GM23248 (cell line): ENCODE measurements at regions not wholly inside any gene's neighbourhood (a gene's known extent, or its start where the extent isn't known, plus 50 kb on each side); places are given as distances from the start of the nearest gene placed in this dataset.

ENCODE experiments used
- DNase-seq: peaks from one replicate; pipeline ENCODE4 v3.0.0-alpha.2; 2015
- H2AFZ ChIP-seq: fragments of 200-600 bp; sonication (generic); 2 replicates; pipeline ENCODE4 v1.6.1; 2016; ENCODE audit warnings: antibody characterized with exemption
- H3F3A ChIP-seq: fragments of 200-600 bp; sonication (generic); 2 replicates; pipeline ENCODE4 v1.6.1; 2016; ENCODE audit warnings: mild to moderate bottlenecking, antibody characterized with exemption, mixed run types; ENCODE audit not compliant: insufficient read depth
- H3K27ac ChIP-seq: fragments of 200-600 bp; sonication (generic); 2 replicates; pipeline ENCODE4 v1.5.1; 2016; ENCODE audit warnings: mild to moderate bottlenecking
- H3K27me3 ChIP-seq: fragments of 200-600 bp; sonication (generic); replicated peaks from 2 replicates; pipeline ENCODE4 v1.6.1; 2016; ENCODE audit warnings: mild to moderate bottlenecking; ENCODE audit not compliant: insufficient read depth
- H3K36me3 ChIP-seq: fragments of 200-600 bp; sonication (generic); 2 replicates; pipeline ENCODE4 v1.6.1; 2016; ENCODE audit warnings: low read depth, mild to moderate bottlenecking
- H3K4me1 ChIP-seq: fragments of 200-600 bp; sonication (generic); 2 replicates; pipeline ENCODE4 v1.6.1; 2016; ENCODE audit warnings: mild to moderate bottlenecking; ENCODE audit not compliant: insufficient read depth
- H3K4me2 ChIP-seq: fragments of 200-600 bp; sonication (generic); one replicate; pipeline ENCODE4 v1.6.1; 2016; ENCODE audit warnings: mild to moderate bottlenecking; ENCODE audit not compliant: unreplicated experiment
- H3K4me3 ChIP-seq: fragments of 200-600 bp; sonication (generic); 2 replicates; pipeline ENCODE4 v1.5.1; 2016; ENCODE audit warnings: mild to moderate bottlenecking
- H3K79me2 ChIP-seq: fragments of 200-600 bp; sonication (generic); 2 replicates; pipeline ENCODE4 v1.6.1; 2016; ENCODE audit warnings: mild to moderate bottlenecking; ENCODE audit not compliant: insufficient read depth
- H3K9ac ChIP-seq: fragments of 200-600 bp; sonication (generic); 2 replicates; pipeline ENCODE4 v1.6.1; 2016; ENCODE audit warnings: mild to moderate bottlenecking
- H3K9me2 ChIP-seq: fragments of 200-600 bp; sonication (generic); 2 replicates; pipeline ENCODE4 v1.6.1; 2016; ENCODE audit warnings: mixed run types, mild to moderate bottlenecking, moderate library complexity; ENCODE audit not compliant: insufficient read depth
- H3K9me3 ChIP-seq: fragments of 200-600 bp; sonication (generic); one replicate; pipeline ENCODE4 v1.6.1; 2017; ENCODE audit warnings: low read depth
- H4K20me1 ChIP-seq: fragments of 200-600 bp; sonication (generic); 2 replicates; pipeline ENCODE4 v1.6.0; 2016; ENCODE audit not compliant: insufficient read depth
- EZH2 ChIP-seq: fragments of 200-600 bp; sonication (generic); IDR thresholded peaks from 2 replicates; pipeline ENCODE4 v1.6.1; 2018; ENCODE audit warnings: antibody characterized with exemption, mild to moderate bottlenecking; ENCODE audit not compliant: insufficient read depth, poor library complexity, severe bottlenecking
- EZH2phosphoT487 ChIP-seq: fragments of 200-600 bp; sonication (generic); IDR thresholded peaks from 2 replicates; pipeline ENCODE4 v1.6.1; 2018; ENCODE audit warnings: antibody characterized with exemption, moderate library complexity, mild to moderate bottlenecking, low read depth; ENCODE audit not compliant: insufficient read depth
- WGBS, 2 experiments: methylation state at CpG; one replicate each; pipeline ENCODE4 v1.1.6; 2015 to 2017; ENCODE audit warnings: low lambda C conversion rate in 2 of 2, low coverage in 1 of 2; ENCODE audit errors: missing lambda C conversion rate in 2 of 2; 5-methylcytosine and 5-hydroxymethylcytosine counted together
- in situ Hi-C: fragments of 300-500 bp; cut with MboI; formaldehyde crosslinking; loops from 2 replicates; pipeline ENCODE4 v1.15.0; 2020

DNA sequence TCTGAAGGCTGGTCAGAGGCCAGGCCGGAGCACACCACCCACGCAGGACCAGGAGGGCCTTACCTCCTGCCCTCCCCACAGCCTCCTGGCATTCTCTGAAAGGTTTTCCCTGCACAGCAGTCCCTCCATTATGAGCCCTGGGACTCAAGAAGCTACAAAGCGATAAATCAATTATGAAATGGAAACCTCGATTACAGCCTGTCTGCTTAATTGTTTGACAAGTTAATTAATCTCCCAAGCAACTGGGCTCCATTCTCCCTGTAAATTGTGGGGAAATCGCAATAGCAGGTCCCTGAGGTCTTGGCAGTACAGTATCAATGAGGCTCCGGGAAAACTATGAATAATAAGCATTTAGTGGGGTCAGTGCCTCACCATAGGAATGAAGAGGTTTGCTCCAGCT lies 683.5 kb downstream of the NTRK3 start:
- in situ Hi-C loops = no loop called here
- TF ChIP-seq EZH2 (no peak), EZH2phosphoT487 (no peak)

DNA sequence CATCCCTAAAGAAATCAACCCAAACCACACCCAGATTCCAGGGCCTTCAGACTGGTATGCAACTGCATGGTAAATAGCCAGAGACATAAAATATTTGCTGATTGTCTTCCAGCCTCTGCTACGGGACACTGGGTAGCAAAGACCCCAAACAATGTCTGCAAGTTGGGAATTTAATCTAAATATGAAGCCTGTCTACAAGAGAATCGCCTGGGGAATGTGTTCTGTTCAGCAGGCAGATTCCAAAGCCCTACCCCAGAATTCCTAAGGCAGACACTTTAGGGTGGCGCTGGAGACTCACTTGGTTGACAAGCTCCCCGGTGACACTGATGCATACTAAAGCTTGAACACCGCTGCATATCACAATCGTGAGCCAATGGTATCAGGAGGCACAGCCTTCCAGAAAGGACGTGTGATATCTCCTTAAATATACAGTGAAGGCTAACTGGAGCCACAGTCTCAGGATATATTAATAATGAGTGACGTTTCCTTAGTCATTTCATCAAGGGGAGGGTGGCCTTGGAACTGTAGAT lies 684.1 kb downstream of the NTRK3 start:
- Histone ChIP-seq H3K4me2 (no peak overlapping the region), H3K79me2 (no peaks in the 10 kb centered on the region), H4K20me1 (no peaks in the 10 kb centered on the region), H3K4me1 (no peaks in the 10 kb centered on the region), H3K9ac (no peak overlapping the region), H3K4me3 (no peak overlapping the region), H3K36me3 (no peaks in the 10 kb centered on the region), H3K27ac (no peak overlapping the region), H3K9me3 (no peaks in the 10 kb centered on the region), H3F3A (no peaks in the 10 kb centered on the region), H2AFZ (no peak overlapping the region), H3K9me2 (no peaks in the 10 kb centered on the region), H3K27me3 (no peaks in the 10 kb centered on the region; the same call in 1 of the 2 replicates)
- no peak for DNase-seq
- WGBS, 2 experiments = 44% methylated on average over 8 of the region's 8 CpGs
- TF ChIP-seq EZH2 (no peak), EZH2phosphoT487 (no peak)
- in situ Hi-C loops = no loop called here

More for the DNA sequence above, 683.5 kb downstream of the NTRK3 start:
- no peaks in the 10 kb centered on the region for H3K9me3 ChIP-seq
- no peaks in the 10 kb centered on the region for H3F3A ChIP-seq
- H3K4me1 ChIP-seq = no peaks in the 10 kb centered on the region
- H3K4me3 ChIP-seq = no peak overlapping the region
- H3K36me3 ChIP-seq = no peaks in the 10 kb centered on the region
- no peak overlapping the region for H3K4me2 ChIP-seq
- WGBS, 2 experiments = 40 to 41% methylated on average over 6 of the region's 6 CpGs
- no peaks in the 10 kb centered on the region for H4K20me1 ChIP-seq
- no peak overlapping the region for H2AFZ ChIP-seq
- H3K9ac ChIP-seq = no peak overlapping the region
- no peak for DNase-seq
- no peaks in the 10 kb centered on the region for H3K79me2 ChIP-seq
- no peaks in the 10 kb centered on the region for H3K9me2 ChIP-seq
- H3K27ac ChIP-seq = no peak overlapping the region
- H3K27me3 ChIP-seq = no peaks in the 10 kb centered on the region

DNA sequence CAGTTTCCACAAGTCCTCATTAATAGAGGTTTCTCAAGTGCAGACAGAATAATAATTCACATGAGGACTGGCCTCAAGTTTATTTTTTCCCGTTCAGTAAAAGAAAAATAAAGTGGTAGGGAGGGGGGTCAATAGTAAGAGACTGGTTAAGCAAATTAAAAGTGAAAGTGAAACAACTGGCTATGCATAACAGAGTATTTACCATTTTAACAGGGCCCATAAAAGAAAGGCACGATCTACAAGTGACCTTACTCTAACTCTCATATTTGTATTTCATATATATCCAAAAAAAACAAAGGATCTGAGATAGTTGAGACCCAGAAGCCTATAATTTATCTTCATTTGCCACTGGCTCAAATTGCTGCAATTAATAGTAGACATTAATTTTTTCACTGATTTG lies 686.3 kb downstream of the NTRK3 start:
- Histone ChIP-seq H3K9me2 (no peaks in the 10 kb centered on the region), H3F3A (no peaks in the 10 kb centered on the region), H3K4me2 (no peak overlapping the region), H3K9me3 (no peaks in the 10 kb centered on the region), H4K20me1 (no peaks in the 10 kb centered on the region), H3K36me3 (no peaks in the 10 kb centered on the region), H3K9ac (no peak overlapping the region), H3K79me2 (no peaks in the 10 kb centered on the region), H3K27ac (no peak overlapping the region), H3K4me3 (no peak overlapping the region), H3K4me1 (no peaks in the 10 kb centered on the region), H2AFZ (no peak overlapping the region), H3K27me3 (no peaks in the 10 kb centered on the region; the same call in 1 of the 2 replicates)
- WGBS, 2 experiments = 28% methylated on average over 2 of the region's 2 CpGs
- TF ChIP-seq EZH2phosphoT487 = no peak
- no peak for TF ChIP-seq EZH2
- in situ Hi-C loops = no loop called here
- DNase-seq = no peak

- Histone ChIP-seq H3K9me3 (no peaks in the 10 kb centered on the region), H3F3A (no peaks in the 10 kb centered on the region), H4K20me1 (no peaks in the 10 kb centered on the region), H2AFZ (no peak overlapping the region), H3K79me2 (no peaks in the 10 kb centered on the region), H3K27me3 (no peaks in the 10 kb centered on the region; the same call in 1 of the 2 replicates), H3K27ac (no peak overlapping the region), H3K4me2 (no peak overlapping the region), H3K9ac (no peak overlapping the region), H3K4me3 (no peak overlapping the region), H3K4me1 (no peaks in the 10 kb centered on the region), H3K9me2 (no peaks in the 10 kb centered on the region), H3K36me3 (no peaks in the 10 kb centered on the region)
- in situ Hi-C loops = no loop called here
- 31 to 48% methylated on average over 3 of the region's 3 CpGs for WGBS, 2 experiments
- TF ChIP-seq EZH2 (no peak), EZH2phosphoT487 (no peak)
- DNase-seq = no peak
These were observed 687.0 kb downstream of the NTRK3 start for GRCh38 chr15:87569581-87569980.
